COLO829 (cell line): ENCODE measurements at regions not wholly inside any gene's neighbourhood (a gene's known extent, or its start where the extent isn't known, plus 50 kb on each side); places are given as distances from the start of the nearest gene placed in this dataset.
"Not testable (repeated sequence)": the region's sequence is repeated elsewhere in the genome, so short reads cannot be mapped to it uniquely, and the experiment has no call there.

Experiments
- DNase-seq: peaks from one replicate; pipeline ENCODE4 v3.0.0; 2012; ENCODE audit warnings: low spot score

- not testable (repeated sequence) for DNase-seq
These were observed 249.7 kb downstream of the TMEM121 start for GRCh38 chr14:105776112-105776511.

- DNase-seq, result no peak
These were observed 250.5 kb downstream of the TMEM121 start for GRCh38 chr14:105776924-105777323.

GRCh38 chr14:105783707-105784106 lies 257.3 kb downstream of the TMEM121 start:
- DNase-seq, result no peak

- no peak for DNase-seq
These were observed 267.5 kb downstream of the TMEM121 start for GRCh38 chr14:105793836-105794235.

GRCh38 chr14:105797546-105797945 lies 271.2 kb downstream of the TMEM121 start:
- no peak for DNase-seq

- DNase-seq, result no peak
These were observed 279.3 kb downstream of the TMEM121 start for GRCh38 chr14:105805701-105806100.

GRCh38 chr14:105806568-105806967 lies 280.2 kb downstream of the TMEM121 start:
- no peak for DNase-seq

GRCh38 chr14:105817971-105818711 lies 291.8 kb downstream of the TMEM121 start:
- DNase-seq, result no peak

- DNase-seq, result no peak
These were observed 292.3 kb downstream of the TMEM121 start for GRCh38 chr14:105818712-105819005.

GRCh38 chr14:105830171-105830570 lies 303.8 kb downstream of the TMEM121 start:
- no peak for DNase-seq

- no peak for DNase-seq
These were observed 309.8 kb downstream of the TMEM121 start for GRCh38 chr14:105836160-105836559.

GRCh38 chr14:105836730-105837129 lies 310.3 kb downstream of the TMEM121 start:
- DNase-seq, result no peak

GRCh38 chr14:105837349-105838063 lies 311.1 kb downstream of the TMEM121 start:
- no peak for DNase-seq

- DNase-seq, result no peak
These were observed 311.7 kb downstream of the TMEM121 start for GRCh38 chr14:105838107-105838506.

- DNase-seq, result no peak
These were observed 312.4 kb downstream of the TMEM121 start for GRCh38 chr14:105838591-105839424.

- DNase-seq, result no peak
These were observed 313.3 kb downstream of the TMEM121 start for GRCh38 chr14:105839425-105840265.

GRCh38 chr14:105840266-105841021 lies 314.1 kb downstream of the TMEM121 start:
- DNase-seq, result no peak

- no peak for DNase-seq
These were observed 314.9 kb downstream of the TMEM121 start for GRCh38 chr14:105841022-105842009.

GRCh38 chr14:105842105-105842504 lies 315.7 kb downstream of the TMEM121 start:
- no peak for DNase-seq
